ENCODE measurements at regions not wholly inside any gene's neighbourhood (a gene's known extent, or its start where the extent isn't known, plus 50 kb on each side); places are given as distances from the start of the nearest gene placed in this dataset.

- TF ChIP-seq EZH2 (IDR thresholded peaks at IDR 0.05; ENCODE audit: borderline replicate concordance, low read depth, low read length, severe bottlenecking) = no peak
- TF ChIP-seq CTCF (IDR thresholded peaks at IDR 0.05; ENCODE audit: extremely low read depth in 1 of 2, insufficient read depth in 1 of 2, low read depth in 1 of 2, low read length in 2 of 2) = no peak
- TF ChIP-seq GATA2 (IDR thresholded peaks at IDR 0.05; ENCODE audit: insufficient read depth, insufficient read length, low read depth, low read length) = no peak
Observed at GRCh38 chr3:25088284-25088683, 339.8 kb upstream of the RARB start.

Measured in endothelial cell of umbilical vein (primary cell).